ENCODE measurements at regions not wholly inside any gene's neighbourhood (a gene's known extent, or its start where the extent isn't known, plus 50 kb on each side); places are given as distances from the start of the nearest gene placed in this dataset.

- no peak for DNase-seq
These were observed 86.0 kb downstream of the MATN1 start for GRCh38 chr1:30637183-30637980.

DNA sequence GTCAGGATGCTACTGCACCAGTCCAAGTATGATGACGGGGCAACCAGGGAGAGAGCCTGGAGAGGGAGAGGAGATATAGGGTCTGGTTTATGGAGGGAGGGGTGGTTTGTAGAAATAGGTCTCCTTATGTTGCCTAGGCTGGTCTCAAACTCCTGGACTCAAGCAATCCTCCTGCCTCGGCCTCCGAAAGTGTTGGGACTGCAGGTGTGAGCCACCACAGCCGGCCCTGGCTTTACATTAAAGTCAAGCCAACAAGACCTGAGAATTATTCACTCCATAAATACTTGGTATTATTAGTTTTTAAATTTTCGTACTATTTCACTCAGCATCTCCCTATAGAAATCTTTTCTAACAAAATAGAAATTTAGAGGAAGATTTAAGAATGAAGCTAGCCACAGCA is 86.8 kb downstream of the MATN1 start:
- no peak for DNase-seq

- DNase-seq: no peak
These were observed 87.9 kb downstream of the MATN1 start for GRCh38 chr1:30635391-30635975.

DNA sequence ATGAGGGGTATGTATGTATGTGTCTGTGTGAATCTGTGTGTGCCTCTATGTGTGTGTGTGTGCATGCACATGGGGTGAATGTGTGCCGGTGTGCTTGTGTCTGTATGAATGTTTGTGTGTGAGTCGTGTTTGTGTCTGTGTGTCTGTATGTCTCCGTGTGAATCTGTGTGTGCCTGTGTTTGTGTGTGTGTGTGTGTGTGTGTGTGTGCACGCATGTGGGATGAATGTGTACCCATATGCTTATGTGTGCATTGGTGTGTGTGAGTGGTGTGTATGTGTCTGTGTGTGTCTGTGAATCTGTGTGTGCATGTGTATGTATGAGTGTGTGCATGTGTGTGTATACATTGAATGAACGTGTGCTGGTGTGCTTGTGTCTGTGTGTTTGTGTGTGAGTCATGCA is 88.9 kb downstream of the MATN1 start:
- no peak for DNase-seq

DNA sequence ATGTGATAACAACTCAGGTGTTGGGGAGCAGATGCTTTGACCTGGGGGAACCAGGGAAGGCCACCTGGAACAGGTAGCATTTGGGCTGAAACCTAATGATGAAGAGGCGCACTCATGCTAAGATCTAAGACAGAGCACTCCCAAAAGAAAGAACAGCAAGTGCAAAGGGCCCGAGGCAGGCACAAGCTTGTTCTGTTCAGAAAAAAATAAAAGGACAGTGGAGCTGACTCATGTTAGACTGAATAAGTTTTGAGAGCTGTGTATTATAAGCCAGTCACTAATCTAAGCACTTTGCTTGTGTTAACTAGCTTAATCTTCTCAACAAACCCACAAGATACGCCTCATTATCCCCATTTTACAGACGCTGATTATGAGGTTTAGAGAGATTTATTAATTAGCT is 90.1 kb downstream of the MATN1 start:
- no peak for DNase-seq

DNA sequence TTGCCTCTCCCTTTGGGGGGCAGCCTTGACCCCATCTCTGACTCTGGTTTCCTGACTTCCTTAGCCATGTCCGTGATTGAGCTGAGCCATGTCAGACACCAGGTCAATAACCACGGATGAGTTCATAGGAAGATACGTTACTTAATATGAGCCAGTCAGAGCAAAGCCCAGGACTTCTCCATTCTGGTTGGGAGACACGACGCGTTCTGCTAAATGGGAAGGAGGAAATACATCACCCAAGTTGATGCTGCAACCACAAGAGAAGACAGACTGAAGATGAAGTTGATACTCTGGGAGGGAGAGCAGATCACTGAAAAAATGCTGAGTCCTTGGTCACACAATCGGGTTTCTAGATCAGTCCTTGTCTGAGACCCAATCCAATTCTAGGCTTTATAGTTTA is 90.9 kb downstream of the MATN1 start:
- no peak for DNase-seq

DNA sequence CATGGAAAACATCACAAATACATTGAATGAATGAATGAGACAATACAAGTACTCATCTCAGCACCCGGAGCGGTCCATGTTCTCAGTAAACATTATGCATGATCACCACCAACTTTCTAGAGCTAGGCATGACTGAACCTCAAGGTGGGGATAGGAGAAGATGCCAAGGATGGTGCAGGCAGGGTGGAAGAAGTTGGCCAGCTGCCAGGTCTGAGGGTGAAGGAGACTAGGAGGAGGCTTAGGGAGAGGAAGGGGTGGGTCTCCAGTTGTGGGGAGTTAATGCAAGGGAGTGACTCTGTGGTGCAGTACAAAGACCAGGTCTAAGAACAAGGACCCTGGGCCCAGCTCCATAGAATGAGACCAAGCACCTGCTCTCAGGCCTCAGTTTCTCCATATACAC is 91.7 kb downstream of the MATN1 start:
- no peak for DNase-seq

- no peak for DNase-seq
These were observed 93.9 kb downstream of the MATN1 start for GRCh38 chr1:30629501-30629900.

- no peak for DNase-seq
These were observed 95.4 kb downstream of the MATN1 start for GRCh38 chr1:30627994-30628393.

DNA sequence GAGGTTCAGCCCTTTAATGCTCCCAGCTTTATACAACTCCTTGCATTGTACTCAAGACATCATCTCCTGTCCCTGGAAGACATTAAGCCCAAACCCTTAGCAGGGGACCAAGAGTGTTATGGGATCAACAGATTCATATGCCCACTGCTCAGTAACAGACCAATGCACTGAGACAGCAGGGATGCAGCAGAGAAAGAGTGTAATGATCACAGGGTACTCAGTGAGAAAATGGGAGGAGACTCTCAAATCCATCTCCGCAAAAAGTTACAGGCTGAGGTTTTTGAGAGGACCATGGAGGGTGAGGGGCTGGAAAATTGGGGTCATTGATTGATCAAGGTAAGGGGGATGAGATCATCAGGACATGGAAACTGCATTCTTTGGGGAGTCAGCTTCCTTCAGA is 96.2 kb downstream of the MATN1 start:
- no peak for DNase-seq

- DNase-seq: no peak
These were observed 100.0 kb downstream of the MATN1 start for GRCh38 chr1:30623431-30623830.

DNA sequence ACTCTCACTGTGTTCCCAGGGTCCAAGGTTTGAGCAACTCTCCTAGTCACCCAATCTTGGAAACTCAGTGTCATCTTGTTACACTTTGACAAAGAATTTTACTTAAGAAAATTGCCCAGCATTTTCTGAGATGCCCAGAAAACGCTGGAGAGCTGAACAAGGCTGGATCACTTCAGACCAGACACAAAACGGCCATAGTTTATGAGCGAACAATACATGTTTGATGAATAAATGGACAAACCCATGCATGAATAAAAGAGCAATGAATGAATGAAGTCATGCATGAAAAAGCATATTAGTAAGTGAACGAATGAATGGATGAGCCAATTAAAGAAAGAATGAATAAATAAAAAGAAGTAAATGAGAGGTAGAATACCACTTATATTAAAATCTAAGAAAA is 103.8 kb downstream of the MATN1 start:
- DNase-seq: no peak

GRCh38 chr1:30618335-30618747 is 105.0 kb downstream of the MATN1 start:
- DNase-seq: peak; percentile 45

DNA sequence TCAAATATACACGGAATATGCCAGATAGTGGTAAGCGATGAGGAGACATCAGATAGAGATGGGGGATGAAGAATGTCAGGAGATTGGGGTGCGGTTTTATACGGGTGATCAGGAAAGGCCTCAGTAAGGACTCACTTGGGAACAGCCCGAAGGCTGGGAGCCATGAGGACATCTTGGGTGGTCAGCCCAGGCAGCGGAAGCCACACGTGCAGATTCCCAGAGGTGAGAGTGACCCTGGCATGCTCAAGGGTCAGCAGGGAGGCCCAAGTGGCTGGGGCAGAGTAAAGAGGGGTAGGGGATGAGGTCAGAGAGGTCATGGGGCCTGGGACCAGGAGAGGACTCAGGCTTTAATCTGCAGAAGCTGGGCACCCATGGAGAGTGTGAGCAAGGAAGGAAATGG is 106.6 kb downstream of the MATN1 start:
- DNase-seq: no peak

- no peak for DNase-seq
These were observed 107.4 kb downstream of the MATN1 start for GRCh38 chr1:30615816-30616590.

DNA sequence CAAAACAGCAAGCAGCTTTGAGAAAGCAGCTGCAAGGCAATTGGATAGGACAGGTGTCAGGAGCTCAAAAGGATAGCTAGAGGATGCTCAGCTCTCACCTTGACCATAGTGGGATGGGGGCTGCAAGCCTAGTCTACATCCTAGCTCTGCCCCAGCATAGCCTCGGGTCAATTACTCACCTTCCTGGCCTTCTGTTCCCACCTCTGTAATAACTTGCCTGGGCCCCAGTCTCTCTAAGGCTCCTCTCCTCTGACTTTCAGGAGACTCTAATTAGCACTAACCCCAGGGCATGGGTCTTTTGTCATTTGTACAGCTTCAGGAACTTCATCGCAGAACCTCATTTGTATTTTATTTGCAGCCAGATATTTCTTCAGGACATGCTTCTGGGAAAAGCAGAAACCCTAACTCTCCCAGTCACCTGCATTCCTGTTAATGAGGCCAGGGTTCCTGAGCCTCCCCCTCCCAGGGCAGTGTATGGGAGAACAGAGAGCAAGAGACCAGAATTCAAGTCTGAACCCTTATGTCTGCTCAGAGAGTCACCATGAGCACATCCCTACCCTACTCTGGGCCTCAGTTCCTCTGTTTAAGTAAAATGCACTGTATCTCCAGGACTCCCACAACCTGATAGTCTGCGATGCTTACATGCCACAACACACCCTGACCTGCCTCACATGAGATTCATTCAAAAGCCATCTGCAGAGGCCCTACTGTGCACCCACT is 108.1 kb downstream of the MATN1 start:
- no peak for DNase-seq

DNA sequence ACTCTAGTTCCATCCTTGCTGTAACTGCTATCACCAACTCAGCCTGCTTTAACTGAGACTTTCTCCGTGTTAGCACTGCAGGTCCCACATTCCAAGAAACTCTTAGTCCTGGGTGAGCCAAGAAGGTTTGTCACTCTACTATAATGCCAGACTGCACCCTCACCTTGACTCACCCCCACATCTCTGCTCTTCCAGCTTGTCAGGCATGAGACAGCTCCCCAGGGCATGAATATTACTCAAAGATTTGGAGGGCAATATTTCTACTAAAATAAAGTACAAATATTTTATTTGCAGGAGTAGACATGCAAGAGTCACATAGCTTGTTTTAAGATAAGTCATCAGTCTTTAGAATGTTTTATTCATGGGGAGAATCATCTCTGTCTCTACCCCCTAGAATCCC is 110.2 kb downstream of the MATN1 start:
- peak; percentile 25 for DNase-seq

DNA sequence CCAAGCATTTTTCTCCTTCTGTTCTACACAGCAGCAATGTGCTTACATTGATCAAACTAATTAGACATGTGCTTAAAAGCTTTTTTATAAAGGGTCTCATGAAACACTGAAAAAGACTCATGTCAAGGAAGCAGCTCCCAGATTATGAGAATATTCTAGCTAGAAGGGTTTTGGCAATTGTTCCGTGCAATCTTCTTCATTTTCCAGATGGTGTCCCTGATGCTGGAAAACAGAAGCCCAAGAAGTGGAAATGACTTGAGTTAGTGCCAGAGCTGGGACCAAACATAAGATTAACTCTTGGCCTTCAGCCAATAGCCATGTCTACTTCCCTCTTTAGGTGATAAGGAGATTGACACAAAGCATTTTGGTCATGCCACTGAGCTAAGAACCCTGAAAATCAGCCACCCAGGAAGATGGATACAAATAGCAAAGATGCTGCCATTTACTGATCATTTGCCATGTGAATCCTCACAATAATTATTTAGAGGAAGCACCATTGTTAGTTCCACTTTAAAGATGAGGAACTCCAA is 110.8 kb downstream of the MATN1 start:
- no peak for DNase-seq

- DNase-seq: no peak
These were observed 111.6 kb downstream of the MATN1 start for GRCh38 chr1:30611741-30612309.

GRCh38 chr1:30610917-30611316 is 112.5 kb downstream of the MATN1 start:
- DNase-seq: no peak

DNA sequence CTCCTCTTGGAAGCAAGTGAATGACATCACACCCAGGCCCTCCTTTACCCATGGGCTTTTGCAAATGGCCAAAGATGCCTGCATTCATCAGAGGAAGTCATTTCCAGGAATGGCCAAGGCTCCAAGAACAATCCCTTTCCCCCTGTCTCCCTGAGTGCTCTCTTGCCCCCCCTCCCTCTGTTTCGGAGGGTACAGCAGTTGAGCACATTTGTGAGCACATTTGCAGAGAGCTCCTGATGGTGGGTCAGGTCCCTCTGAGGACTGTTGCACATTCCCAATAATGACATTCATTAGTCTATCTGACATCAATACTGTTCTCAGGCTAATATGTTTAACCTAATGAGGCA is 113.4 kb downstream of the MATN1 start:
- DNase-seq: no peak

GRCh38 chr1:30609336-30609998 is 113.9 kb downstream of the MATN1 start:
- DNase-seq: peak; percentile 9
